GM18499 (cell line): ENCODE measurements at regions not wholly inside any gene's neighbourhood (a gene's known extent, or its start where the extent isn't known, plus 50 kb on each side); places are given as distances from the start of the nearest gene placed in this dataset.

Experiments
- ATAC-seq: cut with Tn5 transposase; IDR thresholded peaks from one replicate; pipeline ENCODE4 v1.9.1; 2021; ENCODE audit warnings: moderate number of reproducible peaks; ENCODE audit not compliant: insufficient read depth, unreplicated experiment

- no peak for ATAC-seq
Measured at GRCh38 chr4:145427991-145428390, 53.7 kb upstream of the SMAD1 start.

- ATAC-seq = no peak
Measured at GRCh38 chr4:145427221-145427620, 54.4 kb upstream of the SMAD1 start.

DNA sequence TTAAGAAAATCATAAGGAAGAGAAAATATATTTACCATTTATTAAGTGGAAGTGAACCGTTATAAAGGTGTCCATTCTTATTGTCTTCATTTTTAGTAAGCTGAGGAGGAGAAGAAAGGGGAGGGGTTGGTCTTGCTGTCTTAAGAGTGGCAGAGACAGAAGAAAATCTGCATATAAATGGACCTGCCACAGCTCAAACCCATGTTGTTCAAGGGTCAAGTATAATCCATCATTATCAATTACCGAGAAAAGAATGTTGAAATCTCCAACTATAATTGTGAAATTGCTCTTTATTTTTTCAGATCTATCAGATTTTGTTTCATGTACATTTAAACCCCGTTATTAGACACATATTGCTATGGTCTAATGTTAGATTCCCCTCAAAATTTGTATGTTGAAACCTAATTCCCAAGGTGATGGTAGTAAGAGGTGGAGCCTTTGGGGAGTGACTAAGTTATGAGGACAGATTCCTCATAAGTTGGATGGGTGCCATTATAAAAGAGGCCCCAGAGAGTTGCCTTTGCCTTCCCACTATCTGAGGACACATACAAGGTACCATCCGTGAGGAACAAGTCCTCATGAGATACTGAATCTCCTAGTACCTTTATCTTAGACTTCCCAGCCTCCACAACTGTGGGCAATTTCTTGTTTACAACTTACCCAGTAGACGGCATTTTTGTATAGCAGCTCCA, 58.5 kb upstream of the SMAD1 start:
- no peak for ATAC-seq

- ATAC-seq = no peak
Measured at GRCh38 chr4:145420595-145421214, 60.9 kb upstream of the SMAD1 start.

DNA sequence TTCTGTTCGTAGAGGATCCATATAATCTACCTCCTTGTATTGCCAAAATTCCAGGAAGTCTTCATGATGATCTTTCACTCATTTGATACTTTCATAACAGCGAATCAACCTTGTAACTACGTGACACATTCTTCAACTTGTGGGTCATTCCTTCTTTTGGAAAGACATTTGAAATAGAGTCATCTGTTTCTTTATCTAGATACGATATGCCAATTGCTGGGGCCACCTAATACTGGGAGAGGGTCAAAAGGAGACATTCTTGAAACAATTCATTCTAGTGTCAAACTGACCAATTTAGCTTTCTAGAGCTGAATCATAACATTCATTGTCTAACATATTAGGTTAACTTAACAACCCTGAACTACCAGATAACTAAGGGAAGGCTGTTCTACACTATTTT, 62.9 kb upstream of the SMAD1 start:
- no peak for ATAC-seq

- no peak for ATAC-seq
Measured at GRCh38 chr4:145417348-145418130, 64.1 kb upstream of the SMAD1 start.

- ATAC-seq = no peak
Measured at GRCh38 chr4:145414841-145415240, 66.8 kb upstream of the SMAD1 start.

DNA sequence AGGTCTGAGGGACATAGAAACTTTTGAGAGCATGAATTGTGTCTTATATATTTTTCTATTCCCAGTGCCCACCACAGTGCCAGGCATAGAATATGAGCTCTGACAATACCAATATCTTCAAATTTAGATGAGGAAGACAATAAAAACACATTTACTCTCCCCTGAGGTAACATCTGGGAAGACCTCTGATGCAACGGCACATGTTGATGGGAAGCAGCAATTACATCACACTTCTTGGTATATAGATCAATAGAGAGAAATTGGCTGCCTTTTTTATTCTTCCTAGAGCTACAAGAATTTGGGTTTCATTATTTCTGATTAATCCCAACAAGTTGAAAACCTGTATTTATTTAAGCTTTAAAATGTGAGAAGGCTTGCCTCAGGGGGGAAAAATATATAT, 67.4 kb upstream of the SMAD1 start:
- ATAC-seq = no peak

DNA sequence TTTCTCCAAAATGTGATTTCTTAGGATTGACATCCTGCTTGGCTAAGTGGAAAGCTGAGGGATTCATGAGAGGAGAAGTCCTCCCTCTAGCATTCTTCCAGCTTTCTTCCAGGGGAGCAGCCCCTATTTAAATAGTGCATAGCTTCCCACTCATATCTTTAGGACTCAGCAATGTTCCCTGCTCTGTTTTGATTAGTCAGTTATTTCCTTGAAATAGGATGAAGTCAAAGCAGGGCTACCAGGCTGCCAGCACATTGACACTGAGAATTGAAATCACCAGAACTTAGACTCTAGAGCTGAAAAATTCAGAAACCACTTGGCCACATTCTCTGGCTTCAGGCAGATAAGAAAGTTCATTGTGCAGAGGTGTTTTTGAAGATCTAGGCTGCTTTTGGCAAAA, 74.7 kb upstream of the SMAD1 start:
- no peak for ATAC-seq

GRCh38 chr4:145404761-145405160, 76.9 kb upstream of the SMAD1 start:
- ATAC-seq = no peak

DNA sequence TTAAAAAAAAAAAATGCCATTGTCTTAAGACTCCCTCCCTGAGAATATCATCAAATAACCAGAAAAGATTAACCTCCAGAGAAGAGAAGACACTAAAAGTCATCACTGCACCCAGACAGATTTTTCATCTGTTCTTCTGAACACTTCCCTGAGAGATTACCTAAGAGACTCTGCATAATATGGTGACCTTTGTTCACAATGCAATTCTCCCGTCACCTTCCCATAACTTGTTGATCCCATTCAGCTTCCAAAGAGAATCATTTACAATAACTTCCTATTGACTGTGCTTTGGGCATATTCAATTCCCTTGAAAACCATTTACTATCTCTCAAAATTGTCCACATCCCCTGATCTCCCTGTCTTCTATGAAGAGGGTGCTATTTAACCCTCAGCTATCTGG, 85.1 kb upstream of the SMAD1 start:
- no peak for ATAC-seq

DNA sequence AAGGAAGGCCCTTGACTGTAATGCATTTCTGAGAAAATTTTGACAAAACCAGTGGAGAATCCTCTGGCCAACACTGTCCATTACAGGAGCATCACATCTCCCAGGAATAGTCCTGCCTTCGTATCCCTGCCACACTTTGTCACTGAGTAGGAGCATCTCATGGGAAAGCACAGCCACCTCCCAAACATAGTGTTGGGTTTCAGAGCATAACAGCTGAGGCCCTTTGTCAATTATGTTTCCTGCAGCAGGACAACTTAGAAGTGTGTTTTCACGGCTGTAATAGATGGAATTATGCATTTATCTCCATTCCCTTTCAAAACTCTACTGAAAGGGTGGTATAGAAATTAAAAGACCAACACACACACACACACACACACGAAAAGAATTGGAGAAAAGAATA, 91.1 kb upstream of the SMAD1 start:
- no peak for ATAC-seq

- no peak for ATAC-seq
Measured at GRCh38 chr4:145389550-145389949, 92.1 kb upstream of the SMAD1 start.

- no peak for ATAC-seq
Measured at GRCh38 chr4:145388043-145388442, 93.6 kb upstream of the SMAD1 start.

DNA sequence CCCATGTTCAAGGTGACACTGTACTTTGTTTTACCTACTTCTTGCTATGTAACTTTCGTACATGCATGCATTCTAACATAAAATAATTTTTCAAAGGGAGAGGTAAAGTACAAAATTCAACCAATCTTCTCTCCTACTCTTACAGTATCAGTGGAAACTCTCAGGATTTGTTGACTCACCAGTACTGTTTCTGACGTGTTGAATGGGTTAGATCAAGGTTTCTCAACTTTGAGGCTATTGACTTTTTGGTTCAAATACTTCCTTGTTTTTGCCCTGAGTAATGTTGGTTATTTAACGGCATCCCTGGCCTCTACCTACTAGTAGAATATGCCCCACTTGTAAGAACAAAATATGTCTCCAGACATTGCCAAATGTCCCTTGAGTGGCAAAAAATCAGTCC, 94.6 kb upstream of the SMAD1 start:
- no peak for ATAC-seq

GRCh38 chr4:145381163-145381562, 100.5 kb upstream of the SMAD1 start:
- ATAC-seq = no peak

- ATAC-seq = no peak
Measured at GRCh38 chr4:145380123-145380522, 101.5 kb upstream of the SMAD1 start.

DNA sequence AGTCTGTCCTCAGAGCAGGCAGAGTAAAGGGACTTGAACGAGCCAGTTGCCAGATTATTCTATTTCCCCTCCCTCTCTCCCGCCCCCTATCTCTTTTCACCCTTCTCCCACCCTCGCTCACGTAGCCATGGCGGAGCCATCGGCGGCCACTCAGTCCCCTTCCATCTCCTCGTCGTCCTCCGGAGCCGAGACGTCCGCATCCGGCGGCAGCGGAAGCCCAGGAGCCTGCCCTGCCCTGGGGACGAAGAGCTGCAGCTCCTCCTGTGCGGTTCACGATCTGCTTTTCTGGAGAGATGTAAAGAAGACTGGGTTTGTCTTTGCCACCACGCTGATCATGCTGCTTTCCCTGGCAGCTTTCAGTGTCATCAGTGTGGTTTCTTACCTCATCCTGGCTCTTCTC, 106.2 kb upstream of the SMAD1 start:
- no peak for ATAC-seq

DNA sequence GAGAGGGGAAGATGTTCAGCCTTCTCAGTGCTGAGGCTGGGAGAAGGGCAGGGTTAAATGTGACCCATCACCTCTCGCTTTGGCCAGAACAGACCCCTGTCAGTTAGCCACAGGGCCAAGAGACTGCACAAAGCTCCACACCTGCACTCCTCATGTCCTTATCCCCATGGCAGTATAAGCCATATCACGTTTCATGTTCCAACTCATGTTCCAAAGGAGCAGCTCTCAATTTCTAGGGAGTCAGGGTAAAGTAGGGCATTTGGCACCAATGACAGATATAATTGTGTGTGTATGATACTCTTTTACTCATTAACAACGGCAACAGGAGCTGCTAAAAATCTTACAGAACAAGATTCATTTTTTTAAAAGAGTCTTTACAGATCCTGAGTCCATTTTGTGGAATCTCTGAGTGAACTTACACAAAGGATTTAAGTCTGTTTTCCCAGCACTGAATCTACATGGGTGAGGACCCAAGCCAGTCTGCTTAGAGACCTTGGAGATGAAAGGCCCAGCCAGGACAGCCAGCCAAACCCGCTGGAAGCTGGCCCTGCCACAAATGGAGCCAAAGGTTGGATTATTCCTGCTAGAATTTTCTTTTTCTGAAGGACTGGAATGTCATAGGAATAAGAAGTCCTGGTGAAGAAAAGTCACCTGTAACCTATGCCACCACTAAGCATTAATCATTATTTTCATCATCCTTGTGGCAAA, 129.1 kb upstream of the SMAD1 start:
- ATAC-seq = no peak

DNA sequence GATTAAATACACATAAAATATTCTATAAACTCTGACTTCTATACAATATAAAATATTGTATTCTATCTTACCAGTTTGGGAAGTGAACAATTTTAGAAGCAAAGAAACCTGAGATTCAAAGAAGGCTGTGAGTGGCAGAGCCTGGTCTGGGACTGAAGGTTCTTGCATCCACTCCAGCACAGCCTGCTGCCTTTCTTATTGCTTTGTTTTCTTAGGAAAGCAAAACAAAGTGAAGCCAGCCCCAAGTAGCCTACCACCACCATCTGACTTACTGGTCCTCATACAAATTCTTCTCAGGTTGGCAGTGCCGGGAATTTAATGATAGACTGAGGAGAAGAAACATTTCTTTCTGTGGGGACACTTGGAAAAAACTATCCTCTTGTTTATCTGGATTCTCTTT, 129.7 kb upstream of the SMAD1 start:
- no peak for ATAC-seq

GRCh38 chr4:145351162-145351561, 130.5 kb upstream of the SMAD1 start:
- ATAC-seq = no peak
